ENCODE measurements at regions not wholly inside any gene's neighbourhood (a gene's known extent, or its start where the extent isn't known, plus 50 kb on each side); places are given as distances from the start of the nearest gene placed in this dataset.

GRCh38 chr3:25938566-25939325 lies 148.9 kb downstream of the OXSM start:
- TF ChIP-seq ZNF70 (CRISPR knock-in tag; IDR thresholded peaks at IDR 0.05) (no peak), RARB (CRISPR knock-in tag; IDR thresholded peaks at IDR 0.05) (no peak), ARNTL (CRISPR knock-in tag; IDR thresholded peaks at IDR 0.05; ENCODE audit: borderline replicate concordance, low read depth) (no peak), CREB5 (CRISPR knock-in tag; IDR thresholded peaks at IDR 0.05; ENCODE audit: low read depth) (no peak), PPARA (CRISPR knock-in tag; IDR thresholded peaks at IDR 0.05; ENCODE audit: borderline replicate concordance) (no peak)
- TF ChIP-seq, protein P1, sequence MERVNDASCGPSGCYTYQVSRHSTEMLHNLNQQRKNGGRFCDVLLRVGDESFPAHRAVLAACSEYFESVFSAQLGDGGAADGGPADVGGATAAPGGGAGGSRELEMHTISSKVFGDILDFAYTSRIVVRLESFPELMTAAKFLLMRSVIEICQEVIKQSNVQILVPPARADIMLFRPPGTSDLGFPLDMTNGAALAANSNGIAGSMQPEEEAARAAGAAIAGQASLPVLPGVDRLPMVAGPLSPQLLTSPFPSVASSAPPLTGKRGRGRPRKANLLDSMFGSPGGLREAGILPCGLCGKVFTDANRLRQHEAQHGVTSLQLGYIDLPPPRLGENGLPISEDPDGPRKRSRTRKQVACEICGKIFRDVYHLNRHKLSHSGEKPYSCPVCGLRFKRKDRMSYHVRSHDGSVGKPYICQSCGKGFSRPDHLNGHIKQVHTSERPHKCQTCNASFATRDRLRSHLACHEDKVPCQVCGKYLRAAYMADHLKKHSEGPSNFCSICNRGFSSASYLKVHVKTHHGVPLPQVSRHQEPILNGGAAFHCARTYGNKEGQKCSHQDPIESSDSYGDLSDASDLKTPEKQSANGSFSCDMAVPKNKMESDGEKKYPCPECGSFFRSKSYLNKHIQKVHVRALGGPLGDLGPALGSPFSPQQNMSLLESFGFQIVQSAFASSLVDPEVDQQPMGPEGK (CRISPR knock-in tag; IDR thresholded peaks at IDR 0.05; ENCODE audit: borderline replicate concordance) = no peak

Measured in SK-N-SH treated with all-trans-retinoic acid at 6 μM for 48 hours (cell line).